Ovary (tissue), 3 donors: ENCODE measurements at regions not wholly inside any gene's neighbourhood (a gene's known extent, or its start where the extent isn't known, plus 50 kb on each side); places are given as distances from the start of the nearest gene placed in this dataset.

ENCODE experiments used
- EP300 ChIP-seq: sonication (generic); formaldehyde crosslinking; IDR thresholded peaks from one replicate; pipeline ENCODE4 v1.6.1; 2017; ENCODE audit warnings: antibody characterized with exemption
- POLR2A ChIP-seq: fragments of 450-650 bp; IDR thresholded peaks from one replicate; pipeline ENCODE4 v1.6.1; 2017; ENCODE audit warnings: antibody characterized with exemption, mild to moderate bottlenecking, moderate library complexity
- TF ChIP-seq, protein P1 (sequence below), 3 donors: fragments of 450-650 bp in 2 of 3; fragments of 200-600 bp in 1 of 3; IDR thresholded peaks; one replicate each; pipeline versions ENCODE4 v1.5.1 to v1.8.0; 2016 to 2022; ENCODE audit warnings: antibody characterized with exemption in 3 of 3, mild to moderate bottlenecking in 1 of 3
- donor health status: DM: no; HTN: no; CAD: no.

GRCh38 chr3:182575941-182576340, 217.4 kb upstream of the ATP11B start:
- no peak for TF ChIP-seq EP300
- TF ChIP-seq, protein P1, sequence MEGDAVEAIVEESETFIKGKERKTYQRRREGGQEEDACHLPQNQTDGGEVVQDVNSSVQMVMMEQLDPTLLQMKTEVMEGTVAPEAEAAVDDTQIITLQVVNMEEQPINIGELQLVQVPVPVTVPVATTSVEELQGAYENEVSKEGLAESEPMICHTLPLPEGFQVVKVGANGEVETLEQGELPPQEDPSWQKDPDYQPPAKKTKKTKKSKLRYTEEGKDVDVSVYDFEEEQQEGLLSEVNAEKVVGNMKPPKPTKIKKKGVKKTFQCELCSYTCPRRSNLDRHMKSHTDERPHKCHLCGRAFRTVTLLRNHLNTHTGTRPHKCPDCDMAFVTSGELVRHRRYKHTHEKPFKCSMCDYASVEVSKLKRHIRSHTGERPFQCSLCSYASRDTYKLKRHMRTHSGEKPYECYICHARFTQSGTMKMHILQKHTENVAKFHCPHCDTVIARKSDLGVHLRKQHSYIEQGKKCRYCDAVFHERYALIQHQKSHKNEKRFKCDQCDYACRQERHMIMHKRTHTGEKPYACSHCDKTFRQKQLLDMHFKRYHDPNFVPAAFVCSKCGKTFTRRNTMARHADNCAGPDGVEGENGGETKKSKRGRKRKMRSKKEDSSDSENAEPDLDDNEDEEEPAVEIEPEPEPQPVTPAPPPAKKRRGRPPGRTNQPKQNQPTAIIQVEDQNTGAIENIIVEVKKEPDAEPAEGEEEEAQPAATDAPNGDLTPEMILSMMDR (IDR thresholded peaks at IDR 0.05), result no peak
- no peak for TF ChIP-seq POLR2A
